Mucosa of descending colon (tissue), 3 donors: ENCODE measurements at regions not wholly inside any gene's neighbourhood (a gene's known extent, or its start where the extent isn't known, plus 50 kb on each side); places are given as distances from the start of the nearest gene placed in this dataset.
"Not testable (repeated sequence)": the region's sequence is repeated elsewhere in the genome, so short reads cannot be mapped to it uniquely, and the experiment has no call there.

Source experiments
- ATAC-seq: fragments of 200-7000 bp; cut with Tn5 transposase; one replicate; pipeline ENCODE4 v1.9.1; 2020; ENCODE audit warnings: mild to moderate bottlenecking, moderate library complexity
- DNase-seq, 3 donors: peaks; one replicate each; pipeline ENCODE4 v3.0.0-alpha.2; 2020
- H3K36me3 ChIP-seq: fragments of 200-600 bp; one replicate; pipeline ENCODE4 v1.8.0; 2021; ENCODE audit warnings: low read depth, mild to moderate bottlenecking
- H3K4me1 ChIP-seq: fragments of 200-600 bp; one replicate; pipeline ENCODE4 v1.8.0; 2021; ENCODE audit warnings: low read depth, mild to moderate bottlenecking
- H3K4me3 ChIP-seq: fragments of 200-600 bp; one replicate; pipeline ENCODE4 v1.8.0; 2021; ENCODE audit warnings: mild to moderate bottlenecking
- H3K9me3 ChIP-seq: fragments of 200-600 bp; one replicate; pipeline ENCODE4 v1.8.0; 2021; ENCODE audit warnings: mild to moderate bottlenecking
- CTCF ChIP-seq: fragments of 200-600 bp; IDR thresholded peaks from one replicate; pipeline ENCODE4 v1.8.0; 2022; ENCODE audit warnings: antibody characterized with exemption, mild to moderate bottlenecking
- intact Hi-C, 2 donors: fragments of 100-400 bp; cut with DNase I in 1 of 2; cut with micrococcal nuclease in 1 of 2; formaldehyde crosslinking; loops; one replicate each; pipeline versions ENCODE4 v1.11.0 to v1.11.1; 2022; cut with DNase I, micrococcal nuclease
- donor health status: DM: no; HTN: no; CAD: no; lungs with moderate emphysema.
- donor health status: DM: no; HTN: no; CAD: no.
- donor health status: DM: no; HTN: yes; CAD: no.

- DNase-seq, result no peak
- Histone ChIP-seq H3K36me3 (no peaks in the 10 kb centered on the region), H3K4me3 (no peak overlapping the region), H3K9me3 (no peaks in the 10 kb centered on the region), H3K4me1 (no peaks in the 10 kb centered on the region)
- no peak for ATAC-seq
- intact Hi-C loops, result no loop called here
- no peak for TF ChIP-seq CTCF
Observed at GRCh38 chr16:64083428-64084129, 1038.3 kb downstream of the CDH11 start.

- DNase-seq, result no peak
- Histone ChIP-seq H3K9me3 (no peaks in the 10 kb centered on the region), H3K4me3 (no peak overlapping the region), H3K36me3 (no peaks in the 10 kb centered on the region), H3K4me1 (no peaks in the 10 kb centered on the region)
- intact Hi-C loops, result no loop called here
- no peak for TF ChIP-seq CTCF
- ATAC-seq, result no peak
Observed at GRCh38 chr16:64077242-64077641, 1044.6 kb downstream of the CDH11 start.

- DNase-seq, result no peak
- Histone ChIP-seq H3K4me3 (no peak overlapping the region), H3K4me1 (no peaks in the 10 kb centered on the region), H3K36me3 (no peaks in the 10 kb centered on the region), H3K9me3 (no peaks in the 10 kb centered on the region)
- no peak for ATAC-seq
- TF ChIP-seq CTCF, result no peak
- intact Hi-C loops, result no loop called here
Observed at GRCh38 chr16:64074706-64075105, 1047.2 kb downstream of the CDH11 start.

GRCh38 chr16:64072131-64072730, 1049.6 kb downstream of the CDH11 start:
- DNase-seq, H3K36me3 ChIP-seq, H3K4me1 ChIP-seq, H3K9me3 ChIP-seq, ATAC-seq, intact Hi-C loops, H3K4me3 ChIP-seq: not testable (repeated sequence)

- no peak for DNase-seq
- Histone ChIP-seq H3K4me3 (no peak overlapping the region), H3K4me1 (no peaks in the 10 kb centered on the region), H3K9me3 (no peaks in the 10 kb centered on the region), H3K36me3 (no peaks in the 10 kb centered on the region)
- TF ChIP-seq CTCF, result no peak
- ATAC-seq, result no peak
- intact Hi-C loops, result no loop called here
Observed at GRCh38 chr16:64065523-64065922, 1056.3 kb downstream of the CDH11 start.

GRCh38 chr16:64061621-64062020, 1060.2 kb downstream of the CDH11 start:
- Histone ChIP-seq H3K4me3 (no peak overlapping the region), H3K9me3 (no peaks in the 10 kb centered on the region), H3K36me3 (no peaks in the 10 kb centered on the region), H3K4me1 (no peaks in the 10 kb centered on the region)
- intact Hi-C loops, result no loop called here
- no peak for DNase-seq
- TF ChIP-seq CTCF, result no peak
- ATAC-seq, result no peak
